Glomerular visceral epithelial cell (primary cell): ENCODE measurements at regions not wholly inside any gene's neighbourhood (a gene's known extent, or its start where the extent isn't known, plus 50 kb on each side); places are given as distances from the start of the nearest gene placed in this dataset.
A peak's percentile ranks its signal among the peaks of the same experiment; 100 is the strongest.
"Not testable (repeated sequence)": the region's sequence is repeated elsewhere in the genome, so short reads cannot be mapped to it uniquely, and the experiment has no call there.

Experiments used
- DNase-seq: peaks from one replicate; pipeline ENCODE4 v3.0.0-alpha.2; 2016; ENCODE audit errors: extremely low spot score

DNA sequence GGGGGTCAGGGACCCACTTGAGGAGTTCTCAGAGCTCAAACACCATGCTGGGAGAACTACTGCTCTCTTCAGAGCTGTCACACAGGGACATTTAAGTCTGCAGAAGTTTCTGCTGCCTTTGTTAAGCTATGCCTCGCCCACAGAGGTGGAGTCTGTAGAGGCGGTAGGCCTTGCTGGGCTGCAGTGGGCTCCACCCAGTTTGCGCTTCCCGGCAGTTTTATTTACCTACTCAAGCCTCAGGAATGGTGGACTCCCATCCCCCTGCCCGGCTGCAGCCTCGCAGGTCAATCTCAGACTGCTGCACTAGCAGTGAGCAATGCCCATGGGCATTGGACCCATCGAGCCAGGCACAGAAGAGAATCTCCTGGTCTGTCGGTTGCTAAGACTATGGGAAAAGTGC is 706.4 kb downstream of the LRRIQ3 start:
- no peak for DNase-seq

DNA sequence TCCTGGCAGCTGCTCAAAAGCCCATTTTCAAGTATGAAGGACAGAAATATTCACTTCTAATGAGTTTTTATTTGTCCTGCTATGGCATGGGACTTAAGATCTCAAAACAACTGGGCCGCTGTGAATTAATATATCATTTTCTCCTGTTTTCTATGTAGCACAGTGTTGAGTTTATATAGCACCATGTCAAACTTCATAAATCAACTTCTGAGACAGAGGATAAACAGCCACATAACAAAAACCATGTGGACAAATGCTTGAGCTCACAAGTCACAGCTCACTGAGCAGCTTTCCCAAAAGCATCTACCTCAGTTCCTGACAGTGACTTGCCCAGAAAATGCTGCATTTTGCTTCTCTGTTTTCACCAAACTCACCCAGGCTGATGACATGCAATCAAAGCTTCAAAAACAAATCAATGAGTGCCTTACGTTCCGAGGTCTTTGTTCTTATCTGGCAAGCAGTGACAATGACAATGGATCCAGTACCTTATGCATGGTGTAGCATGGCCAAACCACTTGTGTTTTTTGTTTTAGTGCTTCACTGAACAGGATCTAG is 722.6 kb downstream of the LRRIQ3 start:
- DNase-seq = peak; percentile 5

DNA sequence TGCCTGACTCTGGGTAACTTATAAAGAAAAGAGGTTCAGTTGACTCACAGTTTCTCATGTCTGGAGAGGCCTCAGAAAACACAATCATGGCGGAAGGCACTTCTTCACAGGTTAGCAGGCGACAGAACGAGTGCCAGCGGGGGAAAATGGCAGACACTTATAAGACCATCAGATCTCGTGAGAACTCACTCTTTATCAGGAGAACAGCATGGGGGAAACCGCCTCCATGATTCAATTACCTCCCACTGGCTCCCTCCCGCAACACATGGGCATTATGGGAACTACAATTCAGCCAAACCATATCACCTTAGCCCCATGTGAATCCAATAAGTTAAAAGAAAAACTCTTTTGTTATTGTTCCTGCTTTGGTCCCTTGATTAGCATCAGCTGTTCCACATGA is 725.2 kb downstream of the LRRIQ3 start:
- DNase-seq = no peak

DNA sequence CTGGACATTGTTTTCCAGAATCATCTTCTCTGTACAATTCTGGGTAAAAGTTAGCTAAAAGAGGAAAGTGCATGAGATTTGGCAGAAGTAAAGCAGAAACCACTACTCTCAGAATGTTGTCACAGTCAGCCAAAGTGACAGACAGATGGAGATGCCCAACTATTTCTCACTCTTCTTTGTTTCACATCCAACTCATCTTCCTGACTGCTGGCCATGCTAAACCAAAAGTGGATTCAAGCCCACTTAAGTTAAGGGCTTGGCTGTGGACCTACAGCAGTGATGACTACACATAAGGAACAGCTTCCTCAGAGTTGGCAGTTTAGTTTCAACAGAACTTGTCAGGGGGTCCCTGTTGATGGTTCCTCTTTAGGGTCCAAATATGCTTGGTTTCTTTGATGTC is 730.2 kb downstream of the LRRIQ3 start:
- DNase-seq = no peak

DNA sequence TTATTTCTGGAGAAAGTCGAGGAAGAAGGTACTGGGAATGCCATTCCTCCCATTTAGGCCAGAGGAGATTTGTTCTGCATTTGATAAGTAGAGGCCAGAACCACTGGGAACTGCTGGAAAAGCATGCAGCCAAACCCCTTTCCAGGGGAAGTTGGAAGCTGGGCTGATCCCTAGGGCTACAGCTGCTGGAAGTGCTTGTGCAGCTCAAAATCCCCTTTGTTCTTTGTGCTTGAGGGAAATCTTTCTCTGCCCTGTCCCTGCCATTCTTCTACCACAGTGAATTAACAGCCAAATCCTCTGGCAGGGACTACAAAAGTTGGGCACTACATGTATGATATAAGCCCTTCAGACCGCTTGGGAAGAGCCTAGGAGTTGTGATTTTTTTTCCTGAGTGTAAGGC is 734.1 kb downstream of the LRRIQ3 start:
- no peak for DNase-seq

DNA sequence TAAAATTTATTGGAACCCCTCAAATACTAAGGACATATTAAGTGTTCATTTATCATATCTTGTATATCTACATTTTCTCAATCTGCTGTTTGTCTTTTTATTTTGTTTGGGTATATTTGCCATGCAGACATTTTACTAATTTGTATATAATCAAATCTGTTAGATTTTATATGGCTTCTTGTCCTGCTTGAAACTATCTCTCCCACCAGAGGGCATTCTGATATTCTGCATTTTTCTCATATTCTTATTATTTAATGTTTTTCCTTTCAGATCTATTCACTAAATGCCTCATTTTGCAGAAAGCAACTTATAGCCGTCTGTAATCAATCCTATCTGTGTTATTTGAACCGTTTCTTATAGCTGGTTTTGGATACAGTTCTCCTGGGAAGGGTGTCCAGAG is 745.5 kb downstream of the LRRIQ3 start:
- DNase-seq = no peak

DNA sequence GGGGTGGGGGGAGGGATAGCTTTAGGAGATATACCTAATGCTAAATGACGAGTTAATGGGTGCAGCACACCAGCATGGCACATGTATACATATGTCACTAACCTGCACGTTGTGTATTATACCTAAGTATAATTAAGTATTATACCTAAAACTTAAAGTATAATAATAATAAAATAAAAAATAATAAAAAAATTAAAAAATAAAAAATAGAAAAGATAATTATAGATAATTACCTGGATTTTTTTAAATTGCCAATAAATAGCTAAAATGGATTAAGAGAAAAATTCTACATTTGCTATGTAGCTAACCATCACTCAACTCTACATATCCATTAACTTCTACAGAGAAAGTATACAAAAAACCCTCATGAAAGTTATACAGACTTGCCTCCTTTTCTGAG is 747.3 kb downstream of the LRRIQ3 start:
- not testable (repeated sequence) for DNase-seq

DNA sequence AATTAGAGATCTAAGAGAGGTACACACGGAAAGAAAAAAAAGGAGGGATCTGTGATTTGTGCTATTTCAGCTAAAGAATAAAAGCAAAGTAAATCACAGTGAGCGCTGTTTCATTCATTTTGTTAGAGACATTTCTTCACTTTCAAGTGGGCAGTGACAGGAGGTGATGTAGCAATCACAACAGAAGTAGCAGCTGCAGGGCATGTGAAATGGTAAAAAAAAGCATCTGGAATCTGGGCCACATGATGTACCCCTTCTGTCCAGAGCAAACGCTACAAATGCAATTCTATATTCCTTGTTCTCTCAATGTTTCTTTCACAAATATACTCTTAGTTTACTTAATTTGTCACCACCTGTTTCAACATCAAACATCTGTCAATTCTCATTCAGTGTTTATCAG is 786.5 kb downstream of the LRRIQ3 start:
- no peak for DNase-seq

DNA sequence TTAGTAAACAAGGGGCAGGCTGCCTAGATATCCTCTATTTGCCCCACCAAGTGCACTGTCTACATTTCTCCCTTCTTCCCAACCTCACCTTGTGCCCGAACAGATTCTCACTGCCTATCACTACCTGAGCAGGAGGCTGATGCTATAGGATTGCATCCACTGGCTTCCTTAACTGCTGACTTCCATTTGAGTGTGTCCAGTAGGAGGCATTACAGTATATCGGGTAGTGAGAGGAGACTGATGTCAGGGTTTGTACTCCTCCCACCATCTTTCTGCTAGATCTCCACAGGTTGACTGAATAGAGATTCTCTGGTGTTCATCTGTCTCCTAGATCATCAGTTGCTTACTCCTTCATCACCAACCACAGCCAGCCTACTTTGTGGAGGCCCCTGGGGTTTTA is 796.3 kb downstream of the LRRIQ3 start:
- no peak for DNase-seq

DNA sequence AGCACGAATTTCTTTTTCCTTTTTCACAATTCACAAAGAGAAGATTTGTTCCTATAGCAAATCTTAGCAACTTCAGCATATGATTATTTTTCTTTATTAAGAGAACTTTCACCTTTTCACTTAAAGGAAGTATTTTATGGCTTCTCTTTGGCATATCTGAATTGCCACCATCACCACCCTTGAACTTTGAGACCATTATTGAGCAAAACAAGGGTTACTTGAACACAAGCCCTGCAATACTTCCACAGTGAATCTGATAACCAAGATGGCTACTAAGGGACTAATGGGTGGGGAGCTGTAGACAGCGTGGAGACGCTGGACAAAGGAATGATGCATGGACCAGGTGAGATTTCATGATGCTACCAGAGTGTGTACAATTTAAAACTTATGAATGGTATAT is 815.0 kb downstream of the LRRIQ3 start:
- DNase-seq = no peak

DNA sequence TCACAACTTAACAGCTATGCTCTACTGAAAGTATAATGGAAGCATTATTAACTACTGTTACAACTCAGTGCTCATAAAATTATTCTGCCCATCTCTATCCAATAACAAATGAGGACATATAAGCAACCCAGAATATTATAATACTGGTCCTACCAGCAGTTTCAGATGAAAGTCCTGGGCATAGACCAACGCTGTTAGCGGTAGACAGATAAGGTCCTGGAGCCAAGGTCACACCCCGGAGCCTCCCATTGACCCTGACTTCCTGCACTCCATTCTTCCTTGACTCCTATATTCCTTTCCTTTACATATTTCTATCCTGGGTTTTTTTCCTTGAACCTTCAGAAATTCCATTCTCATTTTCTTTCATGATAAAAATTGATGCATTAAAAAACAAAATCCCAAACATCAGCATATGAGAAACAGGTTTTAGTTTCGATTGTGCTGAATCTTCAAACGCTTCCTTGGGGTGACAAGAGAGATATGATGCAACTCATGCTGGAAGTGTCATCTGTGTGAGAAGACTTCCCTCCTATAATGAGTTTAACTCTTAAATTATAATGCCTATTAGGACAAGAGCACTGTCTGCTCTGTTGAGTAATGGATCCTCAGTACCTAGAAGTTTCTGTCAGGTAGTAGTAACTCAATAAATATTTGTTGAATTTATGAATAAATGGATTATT is 831.1 kb downstream of the LRRIQ3 start:
- no peak for DNase-seq

DNA sequence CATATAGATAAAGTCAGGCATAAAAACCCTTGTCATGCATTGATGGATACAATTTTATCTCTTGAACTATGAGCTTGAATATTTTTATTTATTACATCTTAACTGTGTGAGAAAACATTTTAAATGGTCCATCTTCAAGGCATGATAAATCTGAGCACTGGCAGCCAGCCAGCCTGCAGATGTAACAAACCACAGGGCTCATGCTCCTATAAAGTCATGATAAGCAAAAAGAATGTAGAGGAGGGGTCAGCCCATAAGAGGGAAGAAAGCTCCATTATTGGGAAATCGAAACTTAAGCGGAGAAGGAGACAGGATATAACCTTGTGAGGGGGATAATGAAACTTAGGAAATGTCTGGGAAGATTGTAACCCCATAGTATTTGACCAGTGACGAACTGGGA is 839.0 kb downstream of the LRRIQ3 start:
- DNase-seq = no peak

DNA sequence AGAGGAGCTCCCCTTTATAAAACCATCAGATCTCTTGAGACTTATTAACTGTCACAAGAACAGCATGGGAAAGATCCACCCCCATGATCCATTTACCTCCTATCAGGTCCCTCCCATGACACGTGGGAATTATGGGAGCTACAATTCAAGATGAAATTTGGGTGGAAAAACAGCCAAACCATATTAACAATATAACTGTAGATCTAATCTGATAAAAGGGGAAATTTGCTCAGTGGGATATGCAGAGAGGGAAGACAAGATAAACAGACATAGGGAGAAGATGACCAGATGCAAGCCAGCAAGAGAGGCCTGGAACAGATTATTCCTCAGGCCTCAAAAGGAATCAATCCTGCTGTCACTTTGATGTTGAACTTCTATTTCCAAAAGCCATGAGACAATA is 841.5 kb downstream of the LRRIQ3 start:
- no peak for DNase-seq

DNA sequence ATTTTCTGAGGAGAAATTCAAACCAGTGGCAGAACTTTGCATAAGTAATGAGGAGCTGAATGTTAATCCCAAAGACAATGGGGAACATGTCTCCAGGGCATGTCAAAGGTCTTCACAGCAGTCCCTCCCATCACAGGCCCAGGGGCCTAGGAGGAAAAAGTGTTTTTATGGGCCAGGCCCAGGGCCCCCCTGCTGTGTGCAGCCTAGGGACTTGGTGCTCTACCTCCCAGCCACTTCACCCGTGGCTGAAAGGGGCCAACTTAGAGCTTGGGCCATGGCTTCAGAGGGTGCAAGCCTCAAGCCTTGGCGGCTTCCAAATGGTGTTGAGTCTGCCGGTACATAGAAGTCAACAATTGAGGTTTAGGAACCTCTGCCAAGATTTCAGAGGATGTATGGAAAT is 854.0 kb downstream of the LRRIQ3 start:
- no peak for DNase-seq

DNA sequence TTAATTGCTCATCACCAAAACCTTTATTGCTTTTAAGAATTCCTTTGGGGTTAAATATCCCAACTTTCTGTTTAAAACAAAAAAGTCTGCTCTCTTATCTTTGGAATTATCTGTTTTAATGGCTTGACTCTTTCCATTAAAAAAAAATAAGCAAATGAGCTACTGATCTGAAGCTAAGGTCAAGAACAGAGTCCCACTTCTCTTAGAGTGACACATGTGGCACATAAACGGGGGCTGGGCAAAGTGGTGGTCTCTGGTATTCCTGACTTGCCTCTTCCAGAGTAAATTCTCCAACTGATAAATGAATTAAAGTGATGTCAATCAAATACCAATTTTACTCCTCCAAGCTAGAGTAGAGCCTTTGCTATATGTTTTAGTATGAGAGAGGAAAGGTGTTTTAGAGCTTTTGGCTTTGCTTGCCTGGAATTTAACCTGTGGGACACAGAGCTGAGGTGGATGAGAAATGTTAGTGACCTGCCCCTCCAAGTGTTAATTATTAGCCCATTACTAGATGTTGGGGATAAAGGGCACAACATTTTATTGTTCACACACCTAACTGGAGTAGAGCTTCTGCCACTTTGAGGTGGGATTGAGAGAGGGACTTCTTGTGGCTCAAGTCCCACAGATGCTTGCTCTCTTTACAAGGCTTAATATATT is 864.0 kb downstream of the LRRIQ3 start:
- no peak for DNase-seq

DNA sequence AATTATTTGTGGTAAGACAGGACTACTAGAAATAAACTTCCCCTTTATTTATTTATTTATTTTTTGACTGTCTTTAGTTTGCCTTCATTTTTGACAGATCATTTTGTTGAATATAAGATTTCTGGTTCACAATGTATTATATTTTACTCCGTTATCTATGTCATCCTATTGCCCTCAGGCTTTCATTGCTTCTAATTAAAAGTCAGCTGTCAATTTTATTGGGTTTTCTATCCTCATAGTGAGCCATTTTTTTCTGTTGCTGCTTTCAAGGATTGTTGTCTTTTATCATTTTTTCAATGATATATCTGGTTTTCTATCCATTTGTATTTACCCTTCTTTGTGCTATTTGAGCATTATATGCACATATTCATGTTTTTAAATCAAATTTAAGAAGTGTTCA is 866.2 kb downstream of the LRRIQ3 start:
- no peak for DNase-seq

DNA sequence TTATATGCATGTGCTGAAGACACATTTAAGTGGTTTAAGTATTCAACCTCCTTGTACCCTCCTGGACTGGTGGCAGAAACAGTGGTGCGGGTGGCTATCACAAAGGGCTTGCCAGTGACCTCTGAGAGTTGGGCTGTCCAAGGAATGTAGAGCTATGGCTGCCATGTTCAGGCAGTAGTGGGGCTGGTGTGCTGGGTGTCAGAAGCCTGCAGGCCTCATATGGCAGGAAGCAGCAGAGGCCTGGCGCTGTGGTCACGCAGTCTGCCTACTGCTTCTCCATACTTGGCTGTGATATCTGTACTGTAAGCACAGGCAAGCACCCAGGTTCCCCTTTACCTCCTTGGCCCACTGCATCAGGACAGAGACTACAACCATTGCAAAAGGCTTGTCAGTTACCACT is 870.0 kb downstream of the LRRIQ3 start:
- no peak for DNase-seq

DNA sequence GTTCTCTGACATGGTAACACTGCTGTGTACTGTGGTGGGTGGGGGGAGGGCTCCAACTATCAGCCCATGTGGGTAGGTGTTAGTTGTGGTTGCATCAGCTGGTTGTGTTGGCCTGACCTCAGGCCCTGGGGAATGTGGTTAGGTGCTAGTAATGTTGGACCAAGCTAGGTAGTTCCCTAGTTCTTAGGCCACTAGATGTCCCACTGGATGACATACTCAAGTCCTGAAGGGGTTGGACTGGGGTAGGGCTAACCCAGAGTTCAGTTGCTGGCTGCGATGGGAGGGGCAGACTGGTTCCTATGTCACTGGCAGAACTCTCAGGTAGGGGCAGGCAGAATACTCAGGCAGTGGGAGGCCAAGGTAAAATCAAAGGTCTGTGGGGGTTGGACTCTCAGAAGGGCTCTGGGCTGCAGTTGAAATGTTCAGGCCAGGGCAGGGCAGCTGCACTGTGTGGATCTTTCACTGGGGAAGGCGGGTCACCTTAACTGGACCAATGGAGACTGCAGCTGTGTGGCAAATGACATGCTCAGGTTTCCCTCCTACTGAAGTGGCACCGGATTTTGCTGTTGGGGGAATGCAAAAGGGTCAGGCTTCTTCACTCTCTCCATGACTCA is 870.7 kb downstream of the LRRIQ3 start:
- no peak for DNase-seq

DNA sequence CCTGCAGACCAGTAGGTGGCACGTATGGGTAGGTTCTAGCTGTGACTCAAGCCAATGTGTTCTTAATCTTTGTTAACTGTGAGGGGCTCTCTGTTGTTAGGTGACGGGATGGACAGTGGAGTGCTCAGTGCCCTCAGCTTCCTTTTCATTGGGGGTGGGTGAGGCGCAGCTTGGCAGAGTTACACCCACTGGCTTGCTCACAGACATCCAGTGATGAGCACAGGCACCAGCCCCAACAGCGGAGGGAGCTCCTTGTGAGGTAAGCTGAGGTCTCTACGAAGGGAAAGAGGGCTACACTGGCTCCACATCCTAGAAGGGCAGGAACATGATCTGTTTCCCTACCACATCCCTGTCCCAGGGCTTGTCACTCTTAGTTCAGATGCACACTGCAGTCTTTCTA is 871.3 kb downstream of the LRRIQ3 start:
- no peak for DNase-seq

DNA sequence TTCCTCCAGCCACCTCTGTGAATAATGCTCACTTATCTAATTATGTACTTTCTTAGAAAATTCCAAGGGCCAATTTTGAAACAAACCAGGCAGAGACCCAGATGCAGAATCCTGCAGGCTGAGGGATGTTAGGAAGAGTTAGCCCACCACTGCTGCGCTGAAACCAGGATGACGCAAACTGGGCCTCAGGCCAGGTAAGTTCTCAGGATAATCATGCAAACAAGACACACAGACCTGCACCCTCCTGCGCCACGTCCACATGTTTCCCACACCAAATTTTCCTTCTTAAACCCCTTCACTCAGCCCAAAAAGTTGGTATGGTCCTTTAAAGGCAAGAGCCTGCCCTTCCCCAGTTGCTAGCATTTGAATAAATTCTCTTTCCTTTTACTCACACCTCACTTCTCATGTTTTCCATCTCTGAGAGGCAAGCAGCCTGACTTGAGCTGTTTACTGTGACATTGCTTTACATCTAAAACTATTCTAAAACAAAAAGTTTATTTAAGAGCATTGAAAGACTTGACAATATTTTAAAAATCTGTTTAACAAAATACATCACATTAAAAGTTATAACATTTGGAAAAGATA is 887.1 kb downstream of the LRRIQ3 start:
- DNase-seq = no peak

DNA sequence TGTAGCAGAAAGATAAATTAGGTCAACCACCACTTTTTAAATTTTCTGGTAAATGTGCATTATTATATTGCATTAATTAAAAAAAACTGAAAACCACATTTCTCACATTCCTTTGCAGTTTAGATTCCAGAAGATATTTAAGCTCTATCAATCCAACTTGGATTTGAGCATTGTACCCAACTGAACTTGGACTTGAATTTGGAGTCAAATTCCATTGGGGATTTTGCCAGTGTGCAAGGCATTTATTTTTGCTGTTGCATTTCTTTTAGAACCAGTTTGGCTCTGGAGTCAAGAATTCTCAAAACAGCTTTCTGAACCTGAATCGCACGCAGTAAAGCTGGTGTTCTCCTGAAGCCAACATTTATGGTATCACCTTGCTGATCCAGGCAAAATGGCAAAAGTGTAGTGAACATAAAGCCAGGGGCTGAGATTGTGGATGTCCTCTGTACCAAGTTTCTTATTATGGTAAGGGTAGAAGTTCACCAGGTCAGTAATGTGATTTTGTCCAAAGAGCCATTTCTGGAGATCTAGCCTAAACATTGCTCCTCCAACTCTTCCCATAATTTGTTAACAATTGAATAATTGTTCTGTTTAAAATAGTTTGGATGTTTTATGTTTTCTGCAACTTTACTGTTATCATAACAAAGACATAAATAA is 890.9 kb downstream of the LRRIQ3 start:
- DNase-seq = no peak

DNA sequence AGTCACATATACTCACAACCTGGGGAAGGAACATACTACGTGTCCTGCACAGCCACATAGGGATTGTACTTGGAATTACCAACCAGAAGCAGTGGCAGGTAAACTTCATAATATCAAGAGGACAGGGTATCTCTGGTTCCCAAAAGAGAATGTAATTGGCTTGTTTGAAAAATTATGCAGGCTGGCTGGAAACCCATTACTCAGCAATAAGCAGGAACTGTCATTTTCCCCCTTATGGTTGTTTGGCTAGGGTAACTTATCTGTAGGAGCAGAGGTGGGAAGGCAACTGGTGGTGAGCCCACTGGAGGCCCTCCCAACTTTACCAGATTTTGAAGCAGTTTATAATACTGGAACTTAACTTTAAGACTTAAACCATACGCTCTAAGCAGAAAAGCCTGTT is 924.1 kb downstream of the LRRIQ3 start:
- DNase-seq = no peak
